Hypothalamus (tissue), 51 donors: ENCODE measurements at regions not wholly inside any gene's neighbourhood (a gene's known extent, or its start where the extent isn't known, plus 50 kb on each side); places are given as distances from the start of the nearest gene placed in this dataset.

Experiments
- DNase-seq, 51 donors: peaks; one replicate each; lab custom pipeline; 2025; lab: John Stamatoyannopoulos, UW

DNA sequence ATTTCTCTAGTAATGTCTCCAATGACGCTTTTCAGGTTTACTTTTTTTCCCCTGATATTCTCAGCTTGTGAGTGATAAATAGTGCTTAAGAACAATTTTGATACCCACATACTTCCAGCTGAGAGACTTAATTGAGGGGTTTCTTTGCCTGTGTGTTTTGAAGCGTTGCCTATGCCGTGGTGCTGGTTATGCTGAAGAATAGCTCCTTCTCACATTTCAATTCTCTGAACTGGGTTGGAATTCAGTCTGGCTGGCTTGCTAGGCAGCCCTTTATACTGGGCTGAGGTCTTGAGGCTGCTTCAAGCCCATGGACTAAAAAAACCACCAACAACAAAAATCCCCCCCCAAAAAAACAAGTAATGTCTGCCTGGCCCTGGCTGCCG is 87.4 kb downstream of the CHST2 start:
- DNase-seq, result no peak

DNA sequence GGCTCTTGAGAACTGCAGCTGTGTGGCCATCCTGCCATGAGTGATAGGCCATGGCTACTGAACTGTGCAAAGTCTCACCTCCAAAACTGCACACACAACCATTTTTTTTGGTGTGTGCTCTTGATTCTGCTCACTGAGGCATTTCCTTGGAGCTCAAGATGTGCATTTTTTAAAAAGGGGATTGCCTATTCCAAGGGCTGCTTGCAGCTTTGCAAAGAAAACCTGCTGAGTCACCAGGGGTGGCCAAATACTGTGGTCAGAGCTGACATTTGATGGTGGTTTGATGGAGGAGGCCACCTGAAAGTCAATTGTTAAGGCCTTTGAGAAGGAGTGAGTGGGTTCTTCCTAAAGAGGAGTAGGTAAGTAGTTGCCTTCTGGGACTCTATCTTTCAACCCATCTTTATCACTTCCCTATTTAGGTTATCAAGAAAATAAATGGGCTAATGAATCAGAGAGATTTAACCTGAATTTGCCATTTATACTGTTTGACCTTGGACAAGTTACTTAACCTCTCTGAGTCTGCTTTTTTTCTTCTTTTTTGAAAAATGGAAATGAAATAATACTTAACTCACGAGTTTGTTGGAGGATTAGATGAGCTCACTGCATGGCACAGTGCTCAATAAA is 87.9 kb downstream of the CHST2 start:
- DNase-seq, result no peak

DNA sequence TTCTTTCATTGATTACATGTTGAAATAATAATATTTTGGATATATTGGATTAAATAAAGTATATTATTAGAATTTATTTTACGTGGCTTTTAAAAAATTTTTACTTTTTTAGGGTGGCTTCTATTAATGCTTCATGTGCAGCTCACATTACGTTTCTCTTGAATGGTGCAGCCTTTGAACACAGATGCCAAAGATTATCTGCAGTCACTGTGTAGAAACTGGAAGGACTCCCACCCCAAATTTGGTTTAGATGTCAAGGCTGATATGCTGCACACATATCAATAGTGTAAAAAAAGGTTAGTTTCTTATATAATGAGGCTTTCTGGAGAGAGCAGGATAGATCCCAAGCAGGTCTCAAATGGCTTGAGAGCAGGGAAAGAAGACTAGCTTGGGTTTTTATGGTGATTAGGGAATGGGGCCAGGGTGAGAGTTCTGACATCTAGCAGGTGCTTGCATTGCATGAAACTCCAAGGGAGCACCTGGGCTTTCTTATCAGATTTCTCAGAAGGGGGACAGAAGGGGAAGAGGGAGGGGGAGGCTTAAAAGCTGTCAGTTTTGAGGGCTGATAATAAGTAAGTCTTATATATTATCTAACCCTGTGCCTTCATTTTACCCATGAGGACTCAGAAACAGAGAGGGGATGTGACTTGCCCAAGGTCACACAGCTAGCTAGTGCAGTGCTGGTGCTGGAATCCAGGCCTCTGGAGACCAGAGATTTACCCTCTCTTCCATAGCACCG is 89.6 kb downstream of the CHST2 start:
- no peak for DNase-seq

DNA sequence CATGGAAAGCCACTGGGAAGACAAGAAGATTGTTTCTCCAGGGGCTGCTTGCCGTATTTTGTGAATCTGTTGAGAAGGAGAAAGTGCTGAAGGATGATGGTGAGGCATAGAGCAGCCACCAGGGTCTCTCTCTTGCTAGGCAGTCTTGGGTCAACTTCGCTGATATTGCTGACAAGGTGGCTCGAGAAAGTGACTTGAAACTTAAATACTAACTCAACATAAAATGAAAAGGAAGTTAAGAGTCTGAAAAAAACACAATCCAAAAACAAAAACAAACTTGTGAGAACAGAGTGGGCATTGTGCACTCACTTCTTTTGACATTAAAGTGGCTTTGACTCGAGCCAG is 90.1 kb downstream of the CHST2 start:
- no peak for DNase-seq

DNA sequence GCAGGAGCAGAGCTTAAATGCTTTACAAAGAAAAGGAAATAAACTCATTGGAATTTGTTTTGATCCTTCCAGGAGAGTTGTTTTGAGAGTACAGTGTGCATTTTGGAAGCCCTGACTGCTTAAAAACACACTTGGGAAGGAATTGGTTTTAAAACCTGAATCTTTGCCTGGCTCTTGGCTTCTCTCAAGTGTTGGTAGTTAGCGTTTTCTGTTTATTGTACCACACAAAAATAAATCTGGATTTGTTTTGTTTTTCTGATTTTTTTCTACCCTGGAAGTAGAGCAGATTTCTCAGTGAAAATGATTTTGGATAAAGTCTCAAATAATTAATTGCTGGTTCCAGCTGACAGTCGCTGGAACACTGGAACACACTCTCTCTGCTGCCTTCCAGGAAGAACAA is 90.6 kb downstream of the CHST2 start:
- DNase-seq, result no peak

DNA sequence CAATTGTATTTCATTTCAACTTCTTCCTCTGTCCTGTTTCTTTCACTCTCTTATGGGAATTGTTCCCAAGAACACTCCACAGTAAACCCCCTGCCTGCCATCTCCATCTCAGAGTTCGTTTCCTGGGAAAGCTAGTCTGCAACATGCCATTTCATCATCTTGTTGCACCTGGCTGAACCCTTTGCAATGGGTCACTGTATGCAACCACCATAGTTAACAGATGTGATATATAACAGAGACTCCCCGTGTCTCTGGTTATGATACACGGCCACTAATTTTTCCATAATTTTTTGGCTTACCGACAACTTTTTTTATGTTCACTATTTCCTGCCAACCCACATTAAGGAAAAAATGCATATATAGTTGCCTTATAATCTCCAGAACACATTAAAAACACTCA is 95.5 kb downstream of the CHST2 start:
- DNase-seq, result no peak
